ENCODE measurements at regions not wholly inside any gene's neighbourhood (a gene's known extent, or its start where the extent isn't known, plus 50 kb on each side); places are given as distances from the start of the nearest gene placed in this dataset.

DNA sequence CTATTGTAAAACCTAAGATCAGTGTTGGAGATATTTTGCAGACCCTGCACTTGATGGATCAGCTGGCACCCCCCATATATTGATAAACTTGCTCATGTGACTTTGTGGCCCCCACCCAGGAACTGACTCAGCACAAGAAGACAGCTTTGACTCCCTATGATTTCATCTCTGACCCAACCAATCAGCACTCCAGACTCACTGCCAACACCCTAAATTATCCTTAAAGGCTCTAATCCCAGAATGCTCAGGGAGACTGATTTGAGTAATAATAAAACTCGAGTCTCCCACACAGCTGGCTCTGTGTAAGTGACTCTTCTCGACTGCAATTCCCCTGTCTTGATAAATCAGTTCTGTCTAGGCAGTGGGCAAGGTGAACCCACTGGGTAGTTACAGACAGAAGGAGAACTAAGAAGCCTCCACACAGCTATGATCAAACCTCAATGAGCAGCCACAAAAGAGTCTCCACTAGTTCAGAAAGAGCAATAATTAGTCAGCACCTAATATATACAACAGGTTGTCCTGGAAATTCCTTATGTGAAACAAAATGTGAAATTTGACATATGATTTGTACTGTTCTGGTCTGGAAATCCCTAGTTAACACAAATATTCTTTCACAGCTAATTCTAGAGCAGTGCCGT is 52.2 kb downstream of the ACTL7B start:
- DNase-seq (ENCODE audit: low spot score in 2 of 2), result no peak
- Mint-ChIP-seq H3K4me3 (no peak overlapping the region), H3K4me1 (no peaks in the 10 kb centered on the region), H3K36me3 (no peaks in the 10 kb centered on the region), H3K27ac (no peak overlapping the region), H3K9me3 (no peaks in the 10 kb centered on the region)
- ATAC-seq, result no peak

DNA sequence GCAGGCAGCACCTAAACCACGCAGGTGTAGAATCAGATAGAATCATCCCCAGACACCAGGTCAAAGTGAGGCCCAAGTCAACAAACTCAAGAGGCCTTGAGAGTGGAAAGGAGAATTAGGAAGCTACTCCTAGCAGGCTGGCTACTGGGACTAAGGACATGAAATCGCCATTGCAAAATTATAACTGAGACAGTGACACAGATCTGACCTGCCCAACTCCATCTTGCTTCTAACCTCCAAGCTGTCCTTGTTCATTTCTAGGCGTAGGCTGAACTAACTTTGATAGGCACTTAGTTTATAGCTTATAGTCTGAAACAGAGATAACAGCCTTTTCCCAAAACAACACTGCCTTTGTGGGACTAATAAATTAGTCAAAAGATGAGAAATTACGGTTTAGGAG is 52.8 kb downstream of the ACTL7B start:
- DNase-seq (ENCODE audit: low spot score in 2 of 2) (no peak), ATAC-seq (no peak)
- H3K4me1 Mint-ChIP-seq, result no peaks in the 10 kb centered on the region
- no peak overlapping the region for H3K27ac Mint-ChIP-seq
- no peaks in the 10 kb centered on the region for H3K9me3 Mint-ChIP-seq
- no peaks in the 10 kb centered on the region for H3K36me3 Mint-ChIP-seq
- no peak overlapping the region for H3K4me3 Mint-ChIP-seq

DNA sequence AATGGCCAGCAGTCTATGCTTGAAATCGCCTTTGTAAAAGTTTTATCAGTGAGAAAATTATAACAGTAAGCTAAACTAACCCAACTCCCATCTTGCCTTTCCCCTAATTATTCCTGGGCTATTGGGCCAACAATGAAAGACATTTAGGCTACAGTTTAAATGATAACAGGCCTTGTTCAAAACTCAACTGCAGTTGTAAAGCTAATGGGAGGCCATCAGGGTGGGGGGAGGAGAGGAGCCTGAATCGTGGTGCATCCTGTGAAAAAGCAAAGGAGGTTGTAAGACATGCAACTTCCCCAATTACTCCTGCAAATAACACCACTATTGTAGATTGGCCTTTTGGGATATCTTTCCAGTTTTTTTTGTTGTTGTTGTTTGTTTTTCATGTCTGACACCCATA is 53.8 kb downstream of the ACTL7B start:
- Mint-ChIP-seq H3K36me3 (no peaks in the 10 kb centered on the region), H3K9me3 (no peaks in the 10 kb centered on the region), H3K4me3 (no peak overlapping the region), H3K27ac (no peak overlapping the region), H3K4me1 (no peaks in the 10 kb centered on the region)
- ATAC-seq (no peak), DNase-seq (ENCODE audit: low spot score in 2 of 2) (no peak)

DNA sequence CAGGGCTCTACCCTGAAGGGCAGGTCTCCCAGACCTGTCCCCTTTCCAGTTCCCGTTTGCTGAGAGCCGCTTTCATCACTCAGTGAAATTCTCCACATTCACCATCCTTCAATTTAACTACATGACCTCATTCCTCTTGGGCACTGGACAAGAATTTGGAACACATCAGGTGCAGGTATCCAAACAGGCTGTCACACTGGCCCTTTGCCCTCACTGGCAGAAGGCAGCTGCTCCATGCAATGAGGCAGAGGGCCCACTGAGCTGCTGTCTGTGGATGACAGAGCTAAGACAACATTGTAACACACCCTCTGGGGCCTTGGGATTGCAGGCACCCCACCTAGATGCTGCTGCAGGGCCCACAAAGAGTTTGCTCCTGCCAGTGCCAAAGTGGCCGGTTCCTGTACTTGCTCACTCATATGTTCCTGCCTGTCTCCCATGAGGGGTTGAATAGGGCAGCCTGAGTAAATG is 55.1 kb downstream of the ACTL7B start:
- Mint-ChIP-seq H3K36me3 (no peaks in the 10 kb centered on the region), H3K9me3 (no peaks in the 10 kb centered on the region), H3K4me1 (no peaks in the 10 kb centered on the region), H3K4me3 (no peak overlapping the region), H3K27ac (no peak overlapping the region)
- ATAC-seq (peak; percentile 24), DNase-seq (ENCODE audit: low spot score in 2 of 2) (no peak)

DNA sequence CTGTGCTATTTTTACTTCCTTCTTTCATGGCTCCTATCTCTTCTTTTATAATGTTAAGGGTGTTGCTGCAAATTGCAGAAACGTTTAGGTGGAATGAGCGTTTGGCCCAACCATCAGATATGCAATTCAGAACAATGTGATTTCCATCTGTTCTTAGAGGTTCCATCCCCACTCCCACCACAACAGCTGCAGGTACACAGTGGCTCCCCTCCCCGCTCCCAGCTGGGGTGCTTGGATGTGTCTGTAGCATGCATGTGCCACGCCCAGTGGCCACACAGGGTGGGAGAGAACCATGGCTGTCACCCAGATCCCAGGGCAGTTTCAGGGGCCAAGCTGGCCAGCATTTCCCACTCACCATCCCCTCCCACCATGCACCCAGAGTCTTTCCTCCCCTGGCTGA is 62.2 kb downstream of the ACTL7B start:
- H3K36me3 Mint-ChIP-seq, result no peaks in the 10 kb centered on the region
- no peaks in the 10 kb centered on the region for H3K4me1 Mint-ChIP-seq
- no peak overlapping the region for H3K4me3 Mint-ChIP-seq
- DNase-seq (ENCODE audit: low spot score in 2 of 2) (no peak), ATAC-seq (no peak)
- no peak overlapping the region for H3K27ac Mint-ChIP-seq
- peaks cover 2% of the 10 kb centered on the region for H3K9me3 Mint-ChIP-seq

DNA sequence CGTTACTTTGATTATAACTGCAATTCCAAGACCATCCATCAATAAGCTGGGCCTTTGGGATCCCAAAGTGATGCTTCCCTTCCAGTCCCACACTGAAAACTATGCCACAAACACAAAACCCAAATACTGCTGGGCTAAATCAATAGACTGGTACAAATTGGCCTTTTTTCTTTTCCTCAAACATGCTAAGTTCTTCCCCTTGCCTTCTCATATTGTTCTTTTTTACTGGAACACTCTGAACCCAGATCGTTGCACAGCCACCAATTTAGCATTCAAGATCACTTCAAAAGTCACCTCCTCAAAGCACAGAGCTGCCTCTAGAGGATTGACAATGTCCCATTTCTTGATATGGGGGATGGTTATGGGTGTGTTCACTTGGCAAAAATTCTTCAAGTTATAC is 66.0 kb downstream of the ACTL7B start:
- DNase-seq (ENCODE audit: low spot score in 2 of 2) (no peak), ATAC-seq (no peak)
- no peaks in the 10 kb centered on the region for H3K4me1 Mint-ChIP-seq
- no peak overlapping the region for H3K4me3 Mint-ChIP-seq
- no peaks in the 10 kb centered on the region for H3K36me3 Mint-ChIP-seq
- no peak overlapping the region for H3K27ac Mint-ChIP-seq
- H3K9me3 Mint-ChIP-seq, result peaks cover 2% of the 10 kb centered on the region

DNA sequence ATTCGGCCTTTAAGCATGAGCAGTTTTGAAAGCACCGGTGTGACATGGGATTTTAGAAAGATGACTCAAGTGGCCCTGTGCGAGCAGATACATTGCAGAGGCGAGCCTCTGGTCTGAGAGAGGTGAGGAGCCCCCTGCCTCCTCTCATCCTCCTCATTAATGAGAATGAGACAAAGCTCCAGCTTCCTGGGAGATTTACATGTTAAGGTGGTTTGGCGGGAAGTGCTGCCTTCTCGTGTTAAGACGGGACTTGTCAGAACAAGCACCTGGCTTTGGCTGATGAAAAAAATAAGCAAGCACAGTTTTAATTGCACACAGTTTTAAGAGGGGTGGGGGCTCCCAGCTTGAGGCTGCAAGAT is 68.1 kb downstream of the ACTL7B start:
- Mint-ChIP-seq H3K9me3 (no peaks in the 10 kb centered on the region), H3K27ac (no peak overlapping the region), H3K4me3 (no peak overlapping the region), H3K36me3 (no peaks in the 10 kb centered on the region), H3K4me1 (no peaks in the 10 kb centered on the region)
- no peak for DNase-seq (ENCODE audit: low spot score in 2 of 2)
- ATAC-seq, result no peak

DNA sequence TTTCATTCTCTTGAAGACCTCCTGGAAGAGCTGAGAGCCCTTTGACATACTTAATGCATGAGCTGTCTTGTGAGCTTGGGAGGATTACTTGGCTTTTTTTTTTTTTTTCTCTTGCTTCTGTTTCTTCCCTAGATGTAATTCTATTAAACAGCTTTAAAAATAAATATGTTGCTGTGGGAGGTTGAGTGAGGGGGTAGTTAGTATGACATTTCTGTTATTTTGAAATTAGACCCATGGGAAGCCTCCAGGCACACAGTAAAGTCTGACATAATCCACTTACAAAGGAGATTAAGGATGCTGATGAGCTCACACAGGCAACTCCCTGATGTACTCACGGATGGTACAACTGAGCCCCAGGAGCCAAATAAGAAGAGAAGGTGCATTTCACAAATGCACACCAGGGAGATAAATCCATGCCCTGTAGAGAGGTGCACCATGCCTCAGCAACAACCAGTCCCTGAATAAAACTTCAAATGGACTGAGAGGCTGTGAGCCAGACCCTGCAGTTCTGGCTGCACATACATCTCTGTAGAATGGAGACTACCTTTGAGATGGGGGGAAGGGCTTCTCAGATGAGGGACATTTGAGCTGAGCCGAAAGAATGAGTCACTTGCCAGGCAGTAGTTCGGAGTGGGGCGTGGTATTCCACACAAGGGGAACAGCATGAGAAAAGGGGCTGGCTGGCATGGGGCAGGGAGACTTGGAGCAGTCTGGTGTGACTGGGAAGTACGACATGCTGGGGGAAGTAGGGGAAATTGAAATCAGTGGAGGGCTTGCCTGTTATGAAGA is 68.7 kb downstream of the ACTL7B start:
- Mint-ChIP-seq H3K4me1 (no peaks in the 10 kb centered on the region), H3K9me3 (no peaks in the 10 kb centered on the region), H3K27ac (no peak overlapping the region), H3K4me3 (no peak overlapping the region), H3K36me3 (no peaks in the 10 kb centered on the region)
- DNase-seq (ENCODE audit: low spot score in 2 of 2) (no peak), ATAC-seq (no peak)

DNA sequence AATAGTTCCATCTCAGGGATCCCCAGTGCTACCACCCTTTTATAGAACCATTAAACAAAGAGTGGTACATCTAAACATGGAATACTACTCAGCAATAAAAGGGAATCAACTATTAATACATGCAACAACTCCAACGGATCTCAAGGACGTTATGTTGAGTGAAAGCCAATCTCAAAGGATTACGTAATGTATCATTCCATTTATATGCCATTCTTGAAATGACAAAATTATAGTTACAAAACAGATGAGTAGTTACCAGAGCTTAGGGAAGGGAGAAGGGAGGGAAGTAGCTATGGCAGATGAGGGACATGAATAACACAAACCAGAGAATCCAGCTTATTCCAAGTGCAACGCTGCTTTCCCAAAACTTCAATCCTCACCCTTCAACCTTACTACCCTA is 69.5 kb downstream of the ACTL7B start:
- ATAC-seq (no peak), DNase-seq (ENCODE audit: low spot score in 2 of 2) (no peak)
- H3K4me3 Mint-ChIP-seq, result no peak overlapping the region
- H3K4me1 Mint-ChIP-seq, result no peaks in the 10 kb centered on the region
- no peak overlapping the region for H3K27ac Mint-ChIP-seq
- no peaks in the 10 kb centered on the region for H3K36me3 Mint-ChIP-seq
- no peaks in the 10 kb centered on the region for H3K9me3 Mint-ChIP-seq

DNA sequence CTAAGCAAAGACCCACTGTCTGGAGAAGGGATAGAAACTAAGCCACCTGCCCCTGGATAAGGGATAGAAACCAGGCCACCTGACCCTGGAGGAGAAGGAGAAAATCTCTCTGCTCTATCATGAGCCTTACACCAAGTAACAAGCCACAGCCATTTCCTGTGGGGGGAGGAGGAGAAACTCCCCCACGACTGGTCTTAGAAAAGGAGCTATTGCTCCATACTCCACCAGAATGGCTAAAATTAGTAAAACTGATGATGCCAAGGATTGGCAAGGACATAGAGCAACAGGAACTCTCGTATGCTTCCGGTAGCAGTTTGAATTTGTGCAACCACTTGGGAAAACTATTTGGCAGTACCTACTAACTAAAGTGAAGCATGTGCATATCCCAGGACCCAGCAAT is 70.8 kb downstream of the ACTL7B start:
- Mint-ChIP-seq H3K9me3 (no peaks in the 10 kb centered on the region), H3K36me3 (no peaks in the 10 kb centered on the region), H3K4me3 (no peak overlapping the region), H3K4me1 (no peaks in the 10 kb centered on the region), H3K27ac (no peak overlapping the region)
- DNase-seq (ENCODE audit: low spot score in 2 of 2) (no peak), ATAC-seq (no peak)

DNA sequence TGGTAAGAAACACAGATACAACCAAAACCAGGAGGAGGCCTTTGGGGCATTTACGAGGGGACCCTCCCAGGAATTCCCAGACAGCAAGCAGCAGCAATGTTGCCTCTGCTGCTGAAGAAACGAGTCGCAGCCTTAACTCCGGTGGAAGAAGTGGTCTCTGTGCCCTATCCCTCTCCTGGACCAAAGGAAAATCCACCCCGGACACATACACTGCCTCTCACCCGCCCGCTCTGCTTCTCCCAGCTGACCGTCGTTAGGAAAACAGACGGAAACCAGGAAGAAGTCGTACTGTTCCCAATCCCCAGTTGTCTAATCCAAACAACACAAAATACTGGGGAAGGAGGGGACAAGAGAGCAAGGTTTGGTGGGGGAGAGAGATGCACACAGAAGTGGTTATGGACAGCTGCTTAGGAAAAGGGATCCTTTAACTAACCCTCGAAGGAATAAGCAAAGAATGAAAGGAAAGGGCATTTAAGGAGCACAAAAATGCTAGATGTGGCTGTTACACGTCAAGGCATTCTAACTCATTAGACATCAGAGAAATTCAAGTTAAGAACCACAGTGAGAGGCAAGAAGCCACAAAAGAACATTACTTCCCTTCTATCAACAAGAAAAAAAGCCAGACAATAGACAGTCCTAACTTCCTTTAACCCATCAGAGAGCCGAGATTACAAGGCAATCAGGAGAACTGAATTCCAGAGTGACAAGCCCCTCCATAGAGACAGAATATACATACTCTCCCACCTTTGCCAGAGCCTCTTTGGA is 71.9 kb downstream of the ACTL7B start:
- no peak for ATAC-seq
- Mint-ChIP-seq H3K27ac (no peak overlapping the region), H3K36me3 (no peaks in the 10 kb centered on the region), H3K4me3 (no peak overlapping the region), H3K4me1 (no peaks in the 10 kb centered on the region), H3K9me3 (no peaks in the 10 kb centered on the region)
- no peak for DNase-seq (ENCODE audit: low spot score in 2 of 2)

DNA sequence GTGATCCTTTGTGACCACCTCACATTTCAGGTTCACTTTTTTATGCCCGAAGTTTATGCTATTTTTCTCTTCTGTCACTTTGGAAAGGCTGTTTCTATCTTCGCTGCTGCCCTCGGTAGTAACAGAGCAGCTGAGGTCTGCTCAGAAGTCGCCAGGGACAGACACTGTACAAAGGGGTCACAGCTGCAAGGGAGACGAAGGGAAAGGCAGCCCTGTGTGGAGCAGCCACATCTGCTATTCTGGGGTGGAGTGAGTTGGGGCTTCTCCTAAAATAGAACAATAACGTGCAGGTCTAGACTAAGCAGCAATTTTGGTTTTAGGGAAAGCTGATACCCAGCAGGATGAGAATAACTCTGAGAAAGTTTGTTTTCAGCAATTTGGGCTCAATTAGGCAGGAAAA is 72.5 kb downstream of the ACTL7B start:
- H3K36me3 Mint-ChIP-seq, result no peaks in the 10 kb centered on the region
- H3K4me1 Mint-ChIP-seq, result no peaks in the 10 kb centered on the region
- no peak overlapping the region for H3K27ac Mint-ChIP-seq
- ATAC-seq (no peak), DNase-seq (ENCODE audit: low spot score in 2 of 2) (no peak)
- H3K9me3 Mint-ChIP-seq, result no peaks in the 10 kb centered on the region
- H3K4me3 Mint-ChIP-seq, result no peak overlapping the region

DNA sequence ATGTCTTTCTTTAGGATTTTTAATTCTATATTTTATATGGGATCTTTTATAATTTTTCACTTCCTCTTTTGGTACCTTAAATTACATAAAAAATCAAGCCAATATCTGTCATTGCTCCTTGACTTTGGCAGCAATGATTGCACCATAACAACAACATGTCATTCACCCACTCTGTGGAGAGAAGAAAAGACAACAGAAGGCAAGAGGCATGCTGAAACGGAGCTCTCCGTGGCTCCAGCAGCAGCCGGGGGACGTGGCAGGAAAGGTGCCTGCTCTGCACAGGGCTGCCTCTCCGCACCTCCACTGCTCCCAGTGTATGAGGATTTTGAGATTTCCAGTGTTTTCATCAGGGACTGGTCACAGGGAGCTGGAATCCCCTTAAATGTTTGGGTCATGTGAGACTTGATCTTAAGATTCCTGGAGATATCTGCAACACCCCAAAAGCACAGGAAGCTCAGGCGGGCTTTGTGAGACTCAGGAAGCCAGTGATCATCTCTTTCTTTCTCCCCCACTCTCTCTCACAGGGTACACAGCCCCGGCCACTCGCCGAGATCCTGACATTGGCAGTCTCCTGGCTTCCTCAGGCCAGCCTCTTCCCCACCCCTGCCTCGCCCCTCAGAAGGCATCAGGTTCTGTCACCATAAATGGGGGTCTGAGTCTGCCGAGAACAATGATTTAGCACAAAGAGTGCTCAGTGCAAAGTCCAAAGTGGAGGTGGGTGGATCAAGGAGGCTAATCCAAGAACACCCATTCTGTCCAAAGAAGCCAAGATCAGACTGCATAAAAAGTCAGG is 74.6 kb downstream of the ACTL7B start:
- Mint-ChIP-seq H3K27ac (no peak overlapping the region), H3K36me3 (no peaks in the 10 kb centered on the region), H3K4me3 (no peak overlapping the region), H3K9me3 (no peaks in the 10 kb centered on the region), H3K4me1 (no peaks in the 10 kb centered on the region)
- DNase-seq (ENCODE audit: low spot score in 2 of 2), result no peak
- ATAC-seq, result no peak

DNA sequence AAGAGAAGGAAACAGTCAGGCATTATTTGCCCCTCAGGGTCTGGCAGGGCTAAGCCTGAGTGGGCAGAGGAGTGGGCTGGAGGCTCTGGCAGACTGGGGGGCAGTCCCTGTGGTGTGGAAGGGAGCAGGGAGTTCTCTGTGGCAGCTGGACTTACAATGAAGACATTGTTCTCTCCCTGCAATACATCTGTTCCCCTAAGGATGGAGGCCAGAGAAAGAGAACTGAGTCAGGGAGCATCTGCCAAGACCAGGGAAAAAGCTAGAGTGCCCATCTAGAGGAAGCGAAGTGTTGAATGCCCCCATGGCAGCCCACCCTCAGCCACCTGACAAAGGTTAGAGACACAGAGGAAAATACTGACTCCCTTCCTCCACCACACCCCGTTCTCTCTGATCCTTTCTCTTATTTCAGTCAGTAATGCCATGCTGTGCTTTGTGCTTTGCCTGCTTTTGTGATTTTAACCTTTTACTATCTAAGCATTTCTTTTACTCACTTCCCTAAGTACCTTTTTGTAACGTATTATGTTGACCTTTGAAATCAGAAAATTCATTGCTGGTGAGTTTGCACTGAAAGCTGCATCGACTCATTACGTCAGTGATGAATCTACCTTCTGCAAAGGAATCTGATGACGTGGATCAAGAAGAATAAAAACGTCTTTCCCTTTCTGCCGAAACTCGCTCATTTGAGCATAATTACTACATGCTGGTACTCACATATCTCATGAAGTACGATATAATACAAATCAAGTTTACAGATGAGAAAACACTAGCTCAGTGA is 76.0 kb downstream of the ACTL7B start:
- Mint-ChIP-seq H3K27ac (no peak overlapping the region), H3K9me3 (no peaks in the 10 kb centered on the region), H3K4me1 (no peaks in the 10 kb centered on the region), H3K36me3 (no peaks in the 10 kb centered on the region), H3K4me3 (no peak overlapping the region)
- DNase-seq (ENCODE audit: low spot score in 2 of 2) (no peak), ATAC-seq (no peak)

Measured in stimulated activated effector memory CD8-positive, alpha-beta T cell treated with anti-CD3 and anti-CD28 coated beads, Interleukin-12 subunit alpha, Interleukin-12 subunit beta, amount 100 ng/mL, for 72 hours (primary cell).